OCI-LY3 (cell line): ENCODE measurements at regions not wholly inside any gene's neighbourhood (a gene's known extent, or its start where the extent isn't known, plus 50 kb on each side); places are given as distances from the start of the nearest gene placed in this dataset.
A peak's percentile ranks its signal among the peaks of the same experiment; 100 is the strongest.

Experiments
- H2AFZ ChIP-seq: fragments of 200-600, 300-600 bp; shearing (Covaris generic); 2 replicates; pipeline ENCODE4 v1.6.0; 2014; ENCODE audit warnings: antibody characterized with exemption, low read depth, low read length
- H3K27ac ChIP-seq: fragments of 200-600, 300-600 bp; sonication (generic); 2 replicates; pipeline ENCODE4 v1.5.1; 2014; ENCODE audit warnings: mild to moderate bottlenecking, low read length, moderate library complexity, mixed read lengths
- H3K27me3 ChIP-seq: fragments of 200-600, 300-600 bp; sonication (generic); 2 replicates; pipeline ENCODE4 v1.6.1; 2014; ENCODE audit warnings: low read depth, low read length, mixed read lengths
- H3K36me3 ChIP-seq: fragments of 200-600, 300-600 bp; sonication (generic); replicated peaks from 2 replicates; pipeline ENCODE3; 2014; ENCODE audit warnings: low read depth, low read length, mixed read lengths
- H3K4me1 ChIP-seq: fragments of 300-600, 200-600 bp; sonication (generic); 2 replicates; pipeline ENCODE4 v1.6.1; 2014; ENCODE audit warnings: low read length, mixed read lengths
- H3K4me2 ChIP-seq: fragments of 200-600, 300-600 bp; sonication (generic); 2 replicates; pipeline ENCODE4 v1.6.1; 2014; ENCODE audit warnings: low read length, mixed read lengths
- H3K4me3 ChIP-seq: fragments of 300-600, 200-600 bp; sonication (generic); 2 replicates; pipeline ENCODE4 v1.5.1; 2014; ENCODE audit warnings: antibody characterized with exemption, mild to moderate bottlenecking, low read length, moderate library complexity
- H3K79me2 ChIP-seq: fragments of 300-600, 200-600 bp; shearing (Covaris generic); 2 replicates; pipeline ENCODE4 v1.6.1; 2014; ENCODE audit warnings: mild to moderate bottlenecking, low read length, mixed read lengths
- H3K9ac ChIP-seq: fragments of 300-600, 200-600 bp; shearing (Covaris generic); 2 replicates; pipeline ENCODE4 v1.6.0; 2014; ENCODE audit warnings: mild to moderate bottlenecking, low read length, moderate library complexity
- H3K9me3 ChIP-seq: fragments of 200-600, 300-600 bp; shearing (Covaris generic); 2 replicates; pipeline ENCODE4 v1.6.1; 2014; ENCODE audit warnings: low read length, mixed read lengths; ENCODE audit not compliant: insufficient read depth
- H4K20me1 ChIP-seq: fragments of 200-600, 300-600 bp; sonication (generic); 2 replicates; pipeline ENCODE4 v1.6.1; 2016; ENCODE audit warnings: low read length, mixed read lengths; ENCODE audit not compliant: insufficient read depth
- EZH2phosphoT487 ChIP-seq: fragments of 200-600 bp; shearing (Covaris generic); IDR thresholded peaks from 2 replicates; pipeline ENCODE4 v1.6.1; 2018; ENCODE audit warnings: antibody characterized with exemption, mixed run types, low read depth
- TF ChIP-seq, protein P1 (sequence below): fragments of 200-600, 300-600 bp; sonication (generic); IDR thresholded peaks from 2 replicates; pipeline ENCODE4 v1.5.1; 2014; ENCODE audit warnings: antibody characterized with exemption, low read length, low read depth

DNA sequence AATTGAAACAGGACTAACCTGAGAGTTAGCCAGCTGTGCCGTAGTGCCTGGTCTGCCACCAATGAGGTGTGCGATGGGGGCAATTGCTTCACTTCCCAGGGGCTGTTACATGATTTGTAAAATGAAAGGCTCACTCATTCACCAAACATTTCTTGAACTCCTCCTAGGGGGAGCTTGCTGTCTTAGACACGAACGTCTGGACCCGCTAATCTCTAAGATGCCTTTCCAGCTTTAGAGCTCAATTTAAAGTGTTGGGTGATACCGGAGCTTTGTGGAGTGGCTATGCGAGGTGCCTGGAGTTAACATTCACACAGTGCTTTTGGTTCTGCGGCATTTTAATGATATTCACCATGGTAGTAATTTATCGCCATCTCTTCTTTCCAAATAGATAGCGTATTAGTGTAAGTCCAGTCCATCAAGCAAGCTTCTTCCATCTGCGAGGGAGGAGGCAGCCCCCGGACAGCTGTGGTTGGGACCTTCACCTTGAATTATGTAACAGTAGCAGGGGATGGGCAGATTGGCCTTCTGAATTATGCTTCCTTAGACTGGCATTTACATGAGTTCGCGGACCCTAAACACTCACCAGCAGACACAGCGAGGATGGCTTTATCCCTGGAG lies 179.9 kb downstream of the ADSS2 start:
- TF ChIP-seq EZH2phosphoT487 = no peak
- TF ChIP-seq, protein P1, sequence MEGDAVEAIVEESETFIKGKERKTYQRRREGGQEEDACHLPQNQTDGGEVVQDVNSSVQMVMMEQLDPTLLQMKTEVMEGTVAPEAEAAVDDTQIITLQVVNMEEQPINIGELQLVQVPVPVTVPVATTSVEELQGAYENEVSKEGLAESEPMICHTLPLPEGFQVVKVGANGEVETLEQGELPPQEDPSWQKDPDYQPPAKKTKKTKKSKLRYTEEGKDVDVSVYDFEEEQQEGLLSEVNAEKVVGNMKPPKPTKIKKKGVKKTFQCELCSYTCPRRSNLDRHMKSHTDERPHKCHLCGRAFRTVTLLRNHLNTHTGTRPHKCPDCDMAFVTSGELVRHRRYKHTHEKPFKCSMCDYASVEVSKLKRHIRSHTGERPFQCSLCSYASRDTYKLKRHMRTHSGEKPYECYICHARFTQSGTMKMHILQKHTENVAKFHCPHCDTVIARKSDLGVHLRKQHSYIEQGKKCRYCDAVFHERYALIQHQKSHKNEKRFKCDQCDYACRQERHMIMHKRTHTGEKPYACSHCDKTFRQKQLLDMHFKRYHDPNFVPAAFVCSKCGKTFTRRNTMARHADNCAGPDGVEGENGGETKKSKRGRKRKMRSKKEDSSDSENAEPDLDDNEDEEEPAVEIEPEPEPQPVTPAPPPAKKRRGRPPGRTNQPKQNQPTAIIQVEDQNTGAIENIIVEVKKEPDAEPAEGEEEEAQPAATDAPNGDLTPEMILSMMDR = no peak
- Histone ChIP-seq H3K36me3 (no peaks in the 10 kb centered on the region), H3K79me2 (no peaks in the 10 kb centered on the region), H2AFZ (no peak overlapping the region), H3K4me1 (peaks cover 15% of the 10 kb centered on the region), H3K27me3 (no peaks in the 10 kb centered on the region; the same call in 1 of the 2 replicates), H3K27ac (no peak overlapping the region), H3K9me3 (0 out of 2 replicates have a peak, but pooled peaks cover 4% of the 10 kb centered on the region), H4K20me1 (no peaks in the 10 kb centered on the region), H3K4me2 (no peak overlapping the region), H3K9ac (no peak overlapping the region), H3K4me3 (no peak overlapping the region)

DNA sequence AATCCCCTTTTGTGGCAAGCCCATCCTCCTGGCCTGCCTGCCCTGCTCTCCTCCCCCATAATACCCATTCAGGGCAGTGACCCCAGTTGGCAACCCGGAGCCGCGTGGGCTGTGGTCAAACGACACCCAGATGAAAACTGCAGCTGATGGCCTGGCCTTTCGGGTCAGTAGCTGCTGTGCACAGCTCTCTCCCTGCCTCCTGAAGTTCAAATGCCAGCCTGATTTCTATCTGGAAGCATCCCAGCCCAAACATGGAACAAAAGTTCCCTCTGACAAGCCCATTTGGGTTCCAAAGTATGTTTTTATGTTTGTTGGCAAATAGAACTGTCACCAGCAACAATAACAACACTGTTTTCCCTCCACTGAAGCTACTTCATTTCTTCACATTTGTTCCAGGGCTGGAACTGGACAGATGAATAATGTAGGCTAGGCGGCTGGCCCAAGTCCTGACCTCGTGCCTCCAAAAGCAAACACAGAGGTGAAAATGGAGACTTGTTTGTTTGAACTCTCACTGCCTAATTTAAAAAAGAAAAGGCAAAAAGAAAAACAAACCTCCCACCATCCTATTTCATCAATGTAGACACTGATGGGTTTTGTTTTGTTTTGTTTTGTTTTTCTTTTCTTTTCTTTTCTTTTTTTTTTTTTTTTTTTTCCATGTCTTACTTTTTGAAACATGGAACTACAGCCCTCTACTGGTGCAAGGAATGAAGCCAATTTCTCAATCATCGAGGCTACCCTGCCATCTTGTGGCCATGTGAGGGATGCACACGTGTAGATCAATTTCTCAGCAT lies 179.0 kb downstream of the ADSS2 start:
- TF ChIP-seq, protein P1 = peak; percentile 100
- no peak for TF ChIP-seq EZH2phosphoT487
- no peak overlapping the region for H3K4me3 ChIP-seq
- no peaks in the 10 kb centered on the region for H4K20me1 ChIP-seq
- 0 out of 2 replicates have a peak, but pooled peaks cover 4% of the 10 kb centered on the region for H3K9me3 ChIP-seq
- H3K4me1 ChIP-seq = peaks cover 15% of the 10 kb centered on the region
- H3K9ac ChIP-seq = no peak overlapping the region
- no peak overlapping the region for H3K4me2 ChIP-seq
- H2AFZ ChIP-seq = no peak overlapping the region
- H3K36me3 ChIP-seq = no peaks in the 10 kb centered on the region
- no peaks in the 10 kb centered on the region for H3K27me3 ChIP-seq
- H3K27ac ChIP-seq = no peak overlapping the region
- no peaks in the 10 kb centered on the region for H3K79me2 ChIP-seq

DNA sequence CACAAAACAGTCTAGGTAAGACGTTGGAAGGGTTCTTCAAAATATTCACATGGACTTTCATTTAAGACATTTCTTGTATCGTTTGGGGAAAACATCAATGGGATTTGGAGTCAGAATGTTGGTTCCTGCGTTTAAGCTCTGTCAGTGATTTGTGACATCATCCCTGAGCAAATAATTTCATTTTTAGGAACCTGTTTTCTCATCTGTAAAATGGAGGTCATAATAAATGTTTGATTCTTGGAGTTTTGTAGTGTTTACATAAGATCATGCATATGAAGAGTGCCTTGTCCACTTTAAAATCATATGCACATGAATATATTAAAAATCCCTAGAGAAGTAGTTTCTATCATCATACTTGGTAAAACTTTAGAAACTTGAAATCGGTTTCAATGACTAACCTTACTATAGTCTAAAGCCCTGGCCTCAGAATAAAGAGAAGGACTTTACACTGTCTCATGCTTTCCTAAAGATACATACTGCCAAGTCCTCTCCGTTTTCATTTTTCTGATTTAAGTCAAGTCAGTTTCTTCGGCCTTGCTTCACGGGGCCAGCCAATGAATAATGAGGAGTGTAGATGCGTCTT lies 178.4 kb downstream of the ADSS2 start:
- H3K27ac ChIP-seq = no peak overlapping the region
- no peaks in the 10 kb centered on the region for H3K36me3 ChIP-seq
- peak overlapping the region; percentile 86 for H2AFZ ChIP-seq
- H3K9me3 ChIP-seq = 0 out of 2 replicates have a peak, but pooled peaks cover 4% of the 10 kb centered on the region
- H3K27me3 ChIP-seq = no peaks in the 10 kb centered on the region
- peak overlapping the region; percentile 44; the same call in 1 of the 2 replicates for H3K4me3 ChIP-seq
- peaks cover 15% of the 10 kb centered on the region for H3K4me1 ChIP-seq
- H4K20me1 ChIP-seq = no peaks in the 10 kb centered on the region
- peak overlapping the region; percentile 7; the same call in 1 of the 2 replicates for H3K9ac ChIP-seq
- no peaks in the 10 kb centered on the region for H3K79me2 ChIP-seq
- peak overlapping the region; percentile 56 for H3K4me2 ChIP-seq
- TF ChIP-seq, protein P1 = no peak
- no peak for TF ChIP-seq EZH2phosphoT487
